SW 1271 (cell line): ENCODE measurements at regions not wholly inside any gene's neighbourhood (a gene's known extent, or its start where the extent isn't known, plus 50 kb on each side); places are given as distances from the start of the nearest gene placed in this dataset.
"Not testable (repeated sequence)": the region's sequence is repeated elsewhere in the genome, so short reads cannot be mapped to it uniquely, and the experiment has no call there.

ENCODE experiments used
- DNase-seq, 2 experiments: peaks; one replicate each; lab custom pipeline; 2025; lab: John Stamatoyannopoulos, UW

DNA sequence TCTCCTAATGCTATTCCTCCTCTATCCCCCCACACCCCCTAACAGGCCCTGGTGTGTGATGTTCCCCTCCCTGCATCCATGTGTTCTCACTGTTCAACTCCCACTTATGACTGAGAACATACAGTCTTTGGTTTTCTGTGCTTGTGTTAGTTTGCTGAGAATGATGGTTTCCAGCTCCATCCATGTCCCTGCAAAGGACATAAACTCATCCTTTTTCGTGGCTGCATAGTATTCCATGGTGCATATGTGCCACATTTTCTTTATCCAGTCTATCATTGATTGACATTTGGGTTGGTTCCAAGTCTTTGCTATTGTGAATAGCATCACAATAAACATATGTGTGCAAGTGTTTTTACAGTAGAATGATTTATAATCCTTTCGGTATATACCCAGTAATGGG lies 870.0 kb upstream of the SLC39A10 start:
- DNase-seq, result not testable (repeated sequence)

DNA sequence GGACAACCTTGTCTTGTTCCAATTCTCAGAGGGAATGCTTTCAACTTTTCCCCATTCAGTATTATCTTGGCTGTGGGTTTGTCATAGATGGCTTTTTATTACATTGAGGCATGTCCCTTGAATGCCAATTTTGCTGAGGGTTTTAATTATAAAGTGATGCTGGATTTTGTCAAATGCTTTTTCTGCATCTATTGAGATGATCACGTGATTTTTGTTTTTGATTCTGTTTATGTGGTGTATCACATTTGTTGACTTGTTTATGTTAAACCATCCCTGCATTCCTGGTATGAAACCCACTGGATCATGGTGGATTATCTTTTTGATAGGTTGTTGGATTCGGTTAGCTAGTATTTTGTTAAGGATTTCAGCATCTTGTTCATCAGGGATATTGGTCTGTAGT lies 885.6 kb upstream of the SLC39A10 start:
- not testable (repeated sequence) for DNase-seq

DNA sequence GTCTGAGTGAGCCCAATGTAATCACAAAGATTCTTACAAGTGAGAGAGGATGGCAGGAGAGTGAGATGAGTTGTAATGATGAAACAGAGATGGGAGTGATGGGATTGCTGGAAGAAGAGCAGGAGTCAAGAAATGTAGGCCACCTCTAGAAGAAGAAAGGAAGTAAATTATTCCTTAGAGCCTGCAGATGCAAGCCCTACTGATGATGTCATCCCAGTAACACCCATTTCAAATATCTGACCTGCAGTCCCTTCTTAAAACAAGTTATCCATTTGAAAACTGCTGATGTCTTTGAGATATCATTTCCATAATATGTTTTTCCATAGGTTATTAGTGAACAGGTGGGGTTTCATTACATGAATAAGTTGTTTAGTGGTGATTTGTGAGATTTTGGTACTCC lies 888.0 kb upstream of the SLC39A10 start:
- no peak for DNase-seq

DNA sequence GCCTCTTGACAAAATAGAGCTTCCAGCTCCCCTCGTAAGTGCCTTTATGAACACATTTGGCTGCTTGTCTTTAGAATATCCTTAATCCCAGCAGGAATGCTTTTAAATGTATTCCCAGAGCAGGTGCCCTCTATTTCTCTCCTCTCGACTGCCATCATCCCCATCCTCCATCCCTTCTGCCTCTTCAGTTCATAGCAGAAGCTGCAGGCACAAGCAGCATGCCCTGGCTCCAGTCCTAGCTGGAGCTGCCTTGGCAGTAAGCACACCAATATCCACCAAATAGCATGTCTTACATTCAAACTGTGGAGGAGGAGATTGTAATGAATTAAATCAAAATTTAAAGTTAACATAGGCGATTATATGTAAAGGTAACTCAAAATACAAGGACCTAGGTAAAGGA lies 891.3 kb upstream of the SLC39A10 start:
- no peak for DNase-seq

DNA sequence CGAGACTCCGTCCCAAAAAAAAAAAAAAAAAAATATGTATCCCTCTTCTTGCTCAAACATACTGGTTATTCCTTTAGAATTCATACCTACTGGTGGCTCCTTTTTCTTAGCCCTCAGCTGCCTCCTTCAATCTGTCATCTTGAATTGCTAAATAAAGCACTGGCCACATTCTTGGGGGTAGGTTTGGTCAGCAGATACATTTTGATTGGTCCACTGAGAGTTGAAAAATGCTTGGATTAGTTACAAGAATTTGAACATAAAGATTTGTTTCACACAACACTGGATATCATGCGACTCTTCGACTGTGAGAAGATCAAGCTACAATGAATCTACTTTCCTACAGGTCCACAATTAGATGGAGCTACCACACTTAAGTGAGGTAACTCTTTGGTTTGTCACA lies 906.1 kb upstream of the SLC39A10 start:
- DNase-seq, result no peak

DNA sequence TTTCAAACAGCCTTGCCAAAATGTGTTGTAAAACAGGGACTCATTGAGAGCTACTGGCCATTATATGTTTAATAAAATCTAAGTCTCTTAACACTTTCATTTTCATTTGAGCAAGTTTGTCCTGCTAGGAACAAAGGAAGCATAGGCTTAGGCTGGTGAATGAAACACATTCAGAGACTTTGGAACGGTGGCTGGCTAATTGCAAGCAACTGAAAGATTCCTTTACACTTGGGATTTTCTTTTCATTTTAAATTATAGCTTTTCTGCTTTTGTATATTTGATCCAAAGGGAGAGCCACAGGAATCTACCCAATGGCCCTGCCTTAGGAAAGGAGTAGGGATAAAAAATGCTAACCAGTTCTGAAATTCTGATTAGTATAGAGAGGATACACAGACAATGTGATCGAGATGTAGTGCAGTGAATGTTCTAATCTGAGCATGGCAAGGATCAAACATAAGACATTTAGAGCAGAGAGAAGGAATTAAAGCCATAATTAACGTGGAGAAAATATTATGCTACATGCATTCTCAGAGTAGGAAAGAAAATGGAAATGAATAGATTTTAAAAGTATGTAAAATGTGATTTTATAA lies 911.4 kb upstream of the SLC39A10 start:
- DNase-seq, result no peak

DNA sequence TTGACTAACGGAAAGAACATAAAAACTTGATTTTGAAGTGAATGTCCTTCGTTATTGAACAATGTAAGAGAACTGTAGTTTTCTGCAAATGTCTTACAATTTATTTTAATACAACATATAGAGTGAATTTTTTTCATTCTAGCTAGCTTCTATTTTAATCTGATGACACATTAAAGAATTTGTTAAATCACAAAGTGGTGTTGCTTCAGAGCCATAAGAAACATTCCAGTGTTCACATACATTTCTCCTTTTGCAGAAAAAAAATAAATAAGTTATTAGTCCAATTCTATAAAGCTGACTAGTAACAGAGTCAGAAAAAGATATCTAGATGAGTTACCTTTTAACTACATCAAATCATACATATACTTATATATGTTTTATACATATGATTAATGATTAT lies 914.3 kb upstream of the SLC39A10 start:
- DNase-seq, result no peak

DNA sequence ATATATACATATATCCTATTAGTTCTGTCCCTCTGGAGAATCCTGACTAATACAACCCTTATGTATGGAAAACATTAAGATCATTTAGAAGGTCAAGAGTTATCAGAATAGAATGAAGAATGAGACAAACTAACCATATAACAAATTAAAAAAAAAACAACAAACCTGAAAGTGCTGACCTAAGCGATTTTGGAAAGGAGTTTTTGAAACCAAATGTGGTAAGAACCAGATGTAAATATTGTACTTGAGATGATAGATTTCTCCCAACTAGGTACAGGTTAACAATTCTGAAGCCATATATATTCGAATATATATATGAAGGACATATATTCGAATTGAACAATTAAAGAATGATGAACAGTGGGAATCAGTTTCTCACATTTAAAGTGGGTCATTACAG lies 917.8 kb upstream of the SLC39A10 start:
- no peak for DNase-seq

DNA sequence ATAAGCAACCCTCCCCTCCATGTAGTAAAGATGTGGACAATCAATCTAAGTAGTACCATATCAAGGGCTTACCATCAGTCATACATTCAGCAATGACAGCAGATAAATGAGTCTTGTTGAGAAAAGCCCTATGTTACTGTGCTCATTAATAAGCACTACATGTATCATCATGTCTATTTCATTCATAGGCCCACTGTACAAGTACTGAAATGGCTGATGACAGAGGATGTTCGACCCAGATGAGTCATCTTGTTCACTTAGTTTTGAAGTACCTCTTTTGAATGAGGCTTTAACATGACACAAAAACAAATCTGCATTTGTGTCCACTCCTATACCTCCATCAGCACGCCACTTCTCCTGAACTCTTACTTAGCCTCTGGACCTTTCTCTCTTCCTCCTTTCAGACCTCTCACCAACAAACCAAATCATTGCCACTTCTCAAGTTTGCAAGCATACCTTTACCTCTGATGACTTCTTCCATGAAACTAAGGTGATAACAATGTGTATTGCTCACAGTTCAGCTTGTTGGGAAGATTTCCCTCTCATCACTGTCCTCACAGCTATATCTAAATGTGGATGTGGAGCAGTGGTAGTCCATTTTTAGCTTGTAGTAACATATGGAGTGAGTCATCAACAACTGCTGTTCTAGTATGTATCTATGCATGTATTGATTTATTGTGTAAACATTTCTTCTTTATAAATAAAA lies 921.0 kb upstream of the SLC39A10 start:
- no peak for DNase-seq

DNA sequence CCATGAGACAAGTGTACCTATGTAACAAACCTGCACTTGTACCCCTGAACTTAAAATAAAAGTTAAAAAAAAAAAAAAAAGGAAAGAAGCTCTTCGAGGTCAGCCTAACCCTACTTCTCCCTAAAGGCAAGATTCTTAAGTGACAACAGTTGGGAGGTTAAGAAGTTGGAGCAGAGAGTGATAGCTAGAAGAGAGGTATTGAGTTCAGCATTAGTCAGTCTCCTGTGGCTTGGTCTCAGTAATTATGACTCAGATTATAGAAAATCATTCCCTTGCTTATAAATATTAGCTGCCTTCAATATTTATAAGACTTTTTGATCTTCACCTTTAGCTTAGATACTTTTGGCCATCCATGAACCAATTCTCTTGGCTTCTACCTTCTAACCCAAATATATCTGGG lies 926.8 kb upstream of the SLC39A10 start:
- no peak for DNase-seq

DNA sequence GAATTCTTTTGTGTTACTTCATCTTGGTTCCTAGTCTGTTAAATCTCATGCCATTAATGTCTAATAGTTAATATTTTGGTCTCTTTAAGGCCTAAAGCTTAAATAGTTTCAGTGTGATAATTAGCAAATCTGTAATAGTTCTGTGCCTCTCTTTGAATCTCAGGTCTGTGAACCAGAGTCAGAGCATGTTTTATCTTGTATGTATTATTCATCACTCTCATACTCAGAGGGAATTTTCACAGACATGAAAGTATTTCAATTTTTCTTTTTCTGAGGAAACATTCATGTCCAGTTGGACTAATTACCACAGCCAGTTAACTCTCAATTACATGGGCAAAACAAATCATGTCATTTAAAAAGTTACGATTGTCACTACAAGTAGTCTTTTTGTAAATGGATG lies 931.9 kb upstream of the SLC39A10 start:
- DNase-seq, result no peak

DNA sequence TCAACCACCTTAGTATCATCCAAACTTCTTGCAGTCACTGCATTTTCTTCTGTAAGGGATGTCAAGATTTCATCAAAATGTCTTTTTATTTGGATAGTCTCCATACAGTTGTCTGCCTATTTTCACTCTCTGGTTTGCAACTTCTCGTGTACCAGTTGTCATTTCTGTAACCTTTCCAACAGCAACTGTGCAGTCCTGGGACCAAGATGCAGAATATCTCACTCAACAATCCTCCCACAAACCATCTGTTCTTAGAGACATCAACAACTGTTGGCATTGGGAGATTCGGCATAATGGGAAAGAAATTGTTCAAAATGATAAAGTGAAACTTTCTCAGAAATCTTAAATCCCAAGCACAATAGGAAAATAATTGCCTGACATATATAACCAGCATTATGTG lies 933.6 kb upstream of the SLC39A10 start:
- no peak for DNase-seq

DNA sequence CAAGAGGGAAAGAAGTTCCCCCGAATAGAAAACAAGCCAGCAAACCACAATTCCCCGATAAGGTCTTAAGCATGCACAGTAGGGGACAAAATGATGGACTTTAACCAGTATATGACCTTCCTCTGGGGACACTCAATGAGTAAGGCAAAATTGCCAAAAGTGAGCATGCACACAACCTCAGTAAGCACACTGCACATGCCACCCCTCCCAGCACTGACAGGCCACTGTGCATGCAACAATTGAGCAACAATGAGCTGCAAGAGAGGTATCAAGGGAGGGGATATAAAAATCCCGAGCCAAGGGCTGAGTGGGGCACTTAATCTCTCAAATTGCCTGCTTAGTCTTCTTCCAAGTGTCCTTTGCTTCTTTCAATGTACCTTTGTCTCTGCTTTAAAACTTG lies 935.8 kb upstream of the SLC39A10 start:
- DNase-seq, result no peak

DNA sequence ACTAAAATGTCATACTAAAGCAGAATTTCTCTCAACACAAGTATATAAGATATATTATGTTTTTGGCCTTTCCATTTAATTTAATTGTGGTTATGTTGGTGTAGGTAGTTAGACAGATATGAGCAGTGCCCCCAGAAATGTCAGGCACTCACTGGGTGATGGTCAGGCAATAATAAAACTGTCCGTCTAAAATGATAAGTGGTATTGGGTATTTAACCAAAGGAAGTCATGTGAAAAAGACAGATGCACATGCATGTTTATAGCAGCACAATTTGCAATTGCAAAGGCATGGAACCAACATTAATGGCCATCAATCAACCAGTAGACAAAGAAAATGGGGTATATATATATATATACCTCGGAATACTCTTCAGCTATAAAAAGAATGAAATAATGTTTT lies 936.6 kb upstream of the SLC39A10 start:
- no peak for DNase-seq

DNA sequence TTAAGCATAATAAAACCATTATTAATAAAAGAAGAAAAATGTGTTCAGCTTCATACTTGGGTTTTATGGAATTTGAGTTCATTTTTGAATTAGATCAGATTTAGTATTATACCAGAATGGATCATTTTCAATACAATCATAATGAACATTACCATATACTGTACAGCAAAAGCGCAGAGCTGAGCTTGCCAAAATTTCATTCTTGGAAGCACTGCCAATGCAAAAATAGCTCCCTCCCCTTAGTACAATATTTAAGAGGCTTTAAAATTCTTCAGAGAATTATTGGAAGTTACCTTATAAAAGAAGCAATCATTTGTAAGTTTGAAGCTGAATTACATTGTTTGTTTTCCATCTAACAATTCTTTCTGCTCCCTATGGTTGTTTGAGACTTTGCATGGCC lies 938.1 kb upstream of the SLC39A10 start:
- DNase-seq, result no peak

DNA sequence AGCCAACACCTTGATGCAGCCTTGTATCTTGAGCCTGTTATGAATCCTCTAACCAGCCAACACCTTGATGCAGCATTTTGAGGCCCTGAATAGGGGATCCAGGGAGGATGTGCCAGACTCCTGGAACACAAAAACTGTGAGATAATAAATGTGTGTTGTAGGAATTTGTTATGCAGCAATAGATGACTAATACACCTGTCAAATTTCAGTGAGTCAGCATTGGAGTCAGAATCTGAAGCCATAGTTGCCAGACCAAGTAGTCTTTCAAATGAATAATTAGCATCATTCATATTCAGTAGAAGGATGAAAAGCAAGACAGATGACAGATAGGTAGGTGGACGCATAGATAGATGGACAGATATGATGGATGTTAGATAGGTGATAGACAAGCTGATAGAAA lies 942.5 kb upstream of the SLC39A10 start:
- DNase-seq, result no peak

DNA sequence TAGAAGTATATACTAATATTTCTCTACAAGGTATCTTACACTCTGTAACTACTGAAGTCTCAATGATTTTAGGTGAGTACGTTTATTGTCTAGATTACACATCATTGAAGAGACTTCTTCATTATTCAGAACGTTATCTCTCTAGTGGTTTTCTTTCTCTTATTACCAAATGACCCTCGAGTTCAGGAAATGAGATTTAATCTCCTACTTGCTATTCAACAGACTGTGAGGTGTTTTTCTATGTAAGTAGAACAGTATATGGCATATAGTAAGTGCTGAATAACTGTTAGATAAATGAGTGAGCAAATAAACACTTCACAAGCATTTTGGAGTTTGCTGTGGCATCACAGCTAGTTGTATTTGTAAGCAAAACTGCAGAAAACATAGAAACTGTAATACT lies 947.2 kb upstream of the SLC39A10 start:
- DNase-seq, result no peak

DNA sequence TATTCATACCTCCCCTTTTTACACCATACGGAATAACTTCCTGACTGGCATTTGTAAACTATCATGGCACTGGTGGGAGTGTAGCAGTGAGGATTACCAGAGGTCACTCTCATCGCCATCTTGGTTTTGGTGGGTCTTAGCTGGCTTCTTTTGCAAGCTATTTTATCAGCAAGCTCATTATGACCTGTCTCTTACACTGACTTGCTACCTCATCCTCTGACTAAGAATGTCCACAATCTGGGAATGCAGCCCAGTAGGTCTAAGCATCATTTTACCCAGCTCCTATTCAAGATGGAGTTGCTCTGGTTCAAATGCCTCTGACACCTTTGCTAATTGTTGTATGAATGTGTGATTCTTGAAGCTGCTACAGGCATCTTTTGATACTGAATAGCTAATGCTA lies 950.8 kb upstream of the SLC39A10 start:
- no peak for DNase-seq

DNA sequence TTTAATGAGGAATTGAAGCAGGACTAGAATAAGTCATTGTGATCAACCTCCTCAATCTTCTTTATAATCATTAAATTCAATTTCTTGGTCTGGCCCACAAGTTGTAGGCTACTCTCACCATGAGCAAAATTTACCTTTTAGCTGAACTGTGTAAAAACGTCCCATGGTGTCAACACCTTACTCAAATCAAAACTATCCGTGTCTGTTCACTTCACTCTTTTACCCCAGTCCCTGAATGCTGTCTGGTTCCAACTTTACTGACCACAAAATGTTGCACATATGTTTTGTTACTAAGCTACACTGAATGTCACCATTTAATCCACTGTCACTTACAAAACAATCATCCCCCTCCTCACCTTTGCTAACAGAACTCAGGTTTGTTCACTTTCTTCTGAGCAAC lies 951.6 kb upstream of the SLC39A10 start:
- no peak for DNase-seq

DNA sequence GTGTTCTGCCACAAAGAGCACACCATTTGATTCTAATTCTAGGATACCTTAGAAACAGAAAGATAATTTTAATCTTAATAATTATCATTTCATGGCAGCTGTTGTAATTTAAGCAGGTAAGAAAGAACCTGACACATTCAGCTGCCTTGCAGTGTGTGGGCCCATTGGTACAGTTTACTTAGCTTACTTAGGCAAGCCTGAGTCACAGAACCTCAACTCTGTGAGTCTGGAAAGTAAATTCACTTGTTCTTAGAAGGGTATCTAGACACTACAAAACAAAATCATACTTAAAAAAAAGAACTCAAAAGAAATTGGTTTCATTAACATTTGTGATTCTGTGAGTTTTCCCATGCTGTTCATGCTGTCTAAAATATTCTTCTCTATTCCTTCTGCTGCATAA lies 956.3 kb upstream of the SLC39A10 start:
- DNase-seq, result no peak

DNA sequence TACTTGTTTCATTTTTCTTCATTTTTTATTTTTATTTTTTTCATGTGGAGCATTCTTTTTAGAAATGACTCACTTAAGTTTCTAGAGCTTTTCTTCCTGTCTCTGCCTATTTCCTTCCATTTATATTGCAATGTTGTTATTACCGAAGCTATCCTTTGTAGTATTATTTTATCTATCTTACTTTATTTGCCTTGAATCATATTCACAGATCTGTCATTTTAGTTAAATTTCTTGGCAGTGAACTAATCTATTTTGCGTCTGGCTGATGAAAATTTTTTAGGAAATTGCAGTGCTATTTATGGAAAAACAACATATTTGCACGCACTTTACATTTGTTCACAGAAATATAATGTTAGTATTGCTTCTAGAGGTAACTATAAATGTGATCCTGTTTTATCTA lies 956.9 kb upstream of the SLC39A10 start:
- no peak for DNase-seq

DNA sequence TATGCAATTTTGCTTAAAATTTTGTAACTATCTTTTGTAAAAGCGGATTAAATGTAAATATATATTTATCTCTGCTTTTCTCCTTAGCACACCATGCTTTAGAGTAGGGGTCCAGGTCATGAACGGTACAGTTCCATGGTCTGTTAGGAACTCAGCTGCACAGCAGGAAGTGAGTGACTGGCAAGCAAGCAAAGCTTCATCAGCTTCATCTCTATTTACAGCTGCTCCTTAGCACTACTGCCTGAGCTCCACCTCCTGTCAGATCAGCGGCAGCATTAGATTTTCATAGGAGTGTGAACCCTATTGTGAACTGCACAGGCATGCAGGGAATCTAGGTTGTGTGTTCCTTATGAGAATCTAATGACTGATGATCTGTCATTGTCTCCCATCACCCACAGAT lies 959.0 kb upstream of the SLC39A10 start:
- DNase-seq, result no peak

DNA sequence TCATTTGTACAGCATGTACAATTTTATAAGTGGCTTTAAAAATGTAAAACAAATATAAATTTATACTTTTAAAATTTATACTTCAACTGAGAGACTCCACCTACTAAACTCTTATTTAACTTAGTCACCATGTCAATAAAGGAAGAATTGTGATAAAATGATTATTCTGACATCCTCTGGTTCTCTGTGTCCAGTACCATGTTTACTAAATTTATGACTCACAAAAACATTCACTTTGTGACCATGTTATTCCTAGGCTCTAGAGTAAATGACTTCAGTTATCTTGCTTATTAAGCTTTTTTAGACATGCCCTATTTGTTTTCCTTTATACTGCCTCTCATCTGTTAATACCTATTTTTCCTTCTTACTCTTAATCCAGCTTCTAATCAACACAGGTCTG lies 959.6 kb upstream of the SLC39A10 start:
- DNase-seq, result no peak

DNA sequence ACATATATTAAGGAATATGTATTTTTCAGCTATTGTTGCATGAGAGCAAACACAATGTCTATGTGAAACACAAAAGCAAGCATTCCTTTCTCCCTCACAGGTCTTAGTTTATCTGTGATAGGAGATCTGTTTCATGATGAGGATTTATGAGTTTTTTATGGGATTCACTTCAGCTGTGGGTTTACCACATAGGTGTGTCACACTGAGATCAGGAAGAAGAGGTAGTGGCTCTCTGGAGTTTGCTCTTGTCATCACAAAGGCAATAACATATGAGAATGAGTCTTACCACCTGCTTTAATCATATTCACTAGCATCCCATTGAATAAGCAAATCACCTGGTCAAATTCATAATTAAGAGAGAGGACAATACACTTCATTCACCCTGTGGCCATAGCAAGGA lies 960.3 kb upstream of the SLC39A10 start:
- no peak for DNase-seq
